ENCODE measurements at regions not wholly inside any gene's neighbourhood (a gene's known extent, or its start where the extent isn't known, plus 50 kb on each side); places are given as distances from the start of the nearest gene placed in this dataset.

DNA sequence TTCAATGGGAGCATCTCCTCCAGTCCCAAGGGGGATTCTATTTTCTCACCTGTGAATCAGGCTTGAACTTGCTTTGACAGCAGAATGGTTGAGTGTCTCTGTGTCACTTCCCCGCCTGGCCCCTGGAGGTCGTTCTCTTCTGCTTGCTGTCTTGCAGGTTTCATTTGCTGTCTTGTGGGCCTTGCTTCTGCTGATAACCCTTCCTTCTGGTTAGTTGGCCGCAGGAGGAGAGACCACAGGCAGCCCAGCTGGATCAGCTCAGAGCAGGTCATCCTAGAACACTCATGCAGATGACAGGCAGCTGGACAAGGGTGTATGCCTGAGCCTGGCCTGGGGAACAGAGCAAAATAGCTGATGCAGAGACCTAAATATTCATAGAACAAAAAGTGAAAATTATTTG is 344.2 kb upstream of the ADARB2 start:
- DNase-seq (ENCODE audit: low read depth): no peak
- TF ChIP-seq, protein P1, sequence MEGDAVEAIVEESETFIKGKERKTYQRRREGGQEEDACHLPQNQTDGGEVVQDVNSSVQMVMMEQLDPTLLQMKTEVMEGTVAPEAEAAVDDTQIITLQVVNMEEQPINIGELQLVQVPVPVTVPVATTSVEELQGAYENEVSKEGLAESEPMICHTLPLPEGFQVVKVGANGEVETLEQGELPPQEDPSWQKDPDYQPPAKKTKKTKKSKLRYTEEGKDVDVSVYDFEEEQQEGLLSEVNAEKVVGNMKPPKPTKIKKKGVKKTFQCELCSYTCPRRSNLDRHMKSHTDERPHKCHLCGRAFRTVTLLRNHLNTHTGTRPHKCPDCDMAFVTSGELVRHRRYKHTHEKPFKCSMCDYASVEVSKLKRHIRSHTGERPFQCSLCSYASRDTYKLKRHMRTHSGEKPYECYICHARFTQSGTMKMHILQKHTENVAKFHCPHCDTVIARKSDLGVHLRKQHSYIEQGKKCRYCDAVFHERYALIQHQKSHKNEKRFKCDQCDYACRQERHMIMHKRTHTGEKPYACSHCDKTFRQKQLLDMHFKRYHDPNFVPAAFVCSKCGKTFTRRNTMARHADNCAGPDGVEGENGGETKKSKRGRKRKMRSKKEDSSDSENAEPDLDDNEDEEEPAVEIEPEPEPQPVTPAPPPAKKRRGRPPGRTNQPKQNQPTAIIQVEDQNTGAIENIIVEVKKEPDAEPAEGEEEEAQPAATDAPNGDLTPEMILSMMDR (conservative IDR thresholded peaks at IDR 0.05; ENCODE audit: low read length): no peak

DNA sequence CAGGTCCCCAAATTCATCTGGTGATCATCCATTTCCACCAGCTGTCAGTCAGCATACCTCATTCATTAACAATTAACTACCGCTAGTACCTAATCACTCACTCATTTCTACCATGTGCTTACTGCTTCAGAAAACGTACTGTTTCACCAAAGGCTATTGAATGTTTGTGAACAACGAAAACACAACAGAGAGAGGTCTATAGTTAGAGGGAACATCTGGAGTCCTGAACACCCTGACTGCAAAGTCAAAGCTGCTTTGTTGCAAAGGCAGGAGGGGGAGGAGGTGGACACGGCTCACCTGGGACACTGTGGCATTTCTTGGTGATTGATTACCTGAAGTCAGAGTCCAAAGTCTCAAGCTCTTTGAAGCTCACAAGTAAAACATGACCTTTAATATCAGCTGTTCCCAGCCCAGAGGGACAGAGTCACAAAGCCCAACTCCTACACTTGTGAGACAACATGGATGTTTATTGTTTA is 342.3 kb upstream of the ADARB2 start:
- no peak for DNase-seq (ENCODE audit: low read depth)
- H3K4me3 ChIP-seq (ENCODE audit: low read length): no peak overlapping the region
- TF ChIP-seq, protein P1 (conservative IDR thresholded peaks at IDR 0.05; ENCODE audit: low read length): no peak

More for the DNA sequence above, 344.2 kb upstream of the ADARB2 start:
- no peak overlapping the region for H3K4me3 ChIP-seq (ENCODE audit: low read length)

DNA sequence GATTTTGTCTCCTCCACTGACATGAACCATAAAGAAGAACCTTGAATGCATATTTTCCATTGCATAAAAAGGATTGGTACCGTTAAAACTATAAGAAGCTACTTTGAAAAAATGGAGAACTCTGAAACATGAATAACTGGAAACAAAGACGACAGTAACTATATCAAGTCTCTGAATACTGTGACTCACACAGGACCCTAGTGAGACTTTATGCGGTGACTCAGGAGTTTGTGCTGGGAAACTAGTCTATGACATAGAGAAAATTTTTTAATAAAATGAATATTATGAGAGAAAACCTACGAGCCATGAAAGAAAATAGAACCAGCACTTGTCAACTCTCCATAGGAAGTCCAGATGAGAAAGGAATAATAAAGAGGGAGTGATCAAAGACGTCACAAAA is 339.9 kb upstream of the ADARB2 start:
- TF ChIP-seq, protein P1 (conservative IDR thresholded peaks at IDR 0.05; ENCODE audit: low read length): no peak
- H3K4me3 ChIP-seq (ENCODE audit: low read length): no peak overlapping the region
- no peak for DNase-seq (ENCODE audit: low read depth)

DNA sequence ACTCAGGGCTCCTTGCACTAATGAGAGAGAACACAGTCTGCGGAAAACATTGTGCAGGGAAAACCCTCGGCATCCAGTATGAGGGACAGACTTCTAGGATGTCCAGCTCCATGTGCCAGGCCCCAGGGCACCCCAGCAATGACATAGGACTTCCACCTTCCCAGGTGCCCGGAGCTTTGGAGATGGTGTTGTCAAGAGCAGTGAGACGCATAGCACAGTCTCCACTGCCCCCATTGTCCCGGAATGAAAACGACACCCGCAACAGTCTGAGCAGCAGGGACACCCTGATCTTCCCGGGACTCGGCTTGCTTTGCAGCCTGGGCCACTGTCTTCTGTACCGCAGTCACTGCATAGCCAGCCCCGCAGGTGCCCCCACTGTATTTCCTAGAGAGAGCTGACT is 339.2 kb upstream of the ADARB2 start:
- DNase-seq (ENCODE audit: low read depth): no peak
- TF ChIP-seq, protein P1 (conservative IDR thresholded peaks at IDR 0.05; ENCODE audit: low read length): no peak
- H3K4me3 ChIP-seq (ENCODE audit: low read length): no peak overlapping the region

DNA sequence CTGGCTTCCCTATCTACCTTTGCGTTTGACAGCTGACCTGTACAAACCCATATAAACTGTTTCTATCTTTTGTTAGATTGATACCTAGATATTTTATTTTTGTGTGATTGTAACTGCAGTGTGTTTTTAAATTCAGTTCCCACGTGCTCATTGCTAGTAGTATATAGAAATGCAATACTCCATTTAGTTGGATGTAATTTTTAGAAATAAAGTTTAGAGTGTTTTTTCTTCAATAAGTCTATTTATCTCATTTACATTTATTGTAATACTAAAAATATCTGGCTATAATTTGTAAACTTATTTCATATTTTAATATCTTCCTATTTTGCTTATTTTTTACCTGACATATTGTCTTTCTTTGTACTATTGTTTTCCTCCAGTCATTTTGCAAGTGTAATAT is 329.7 kb upstream of the ADARB2 start:
- no peak overlapping the region for H3K4me3 ChIP-seq (ENCODE audit: low read length)
- DNase-seq (ENCODE audit: low read depth): no peak
- TF ChIP-seq, protein P1 (conservative IDR thresholded peaks at IDR 0.05; ENCODE audit: low read length): no peak

DNA sequence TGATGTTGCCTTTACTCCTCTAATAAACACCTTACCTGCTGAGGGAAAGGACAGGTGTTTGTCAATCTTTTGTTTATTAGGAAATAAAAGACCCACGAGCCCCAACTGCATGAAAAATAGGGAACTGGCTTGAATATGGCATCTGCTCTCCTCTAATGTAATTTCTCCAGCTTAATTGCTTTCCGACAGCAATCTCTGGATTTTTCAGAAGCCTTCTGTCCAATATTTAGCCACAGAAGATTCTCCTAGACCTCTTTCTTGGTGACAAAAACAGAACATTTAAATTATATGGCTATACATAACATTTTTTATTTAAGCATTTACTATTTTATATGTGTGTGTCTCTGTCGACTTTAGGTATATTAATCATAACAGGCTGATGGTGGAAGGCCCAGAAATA is 317.4 kb upstream of the ADARB2 start:
- TF ChIP-seq, protein P1 (conservative IDR thresholded peaks at IDR 0.05; ENCODE audit: low read length): no peak
- no peak overlapping the region for H3K4me3 ChIP-seq (ENCODE audit: low read length)
- DNase-seq (ENCODE audit: low read depth): no peak

DNA sequence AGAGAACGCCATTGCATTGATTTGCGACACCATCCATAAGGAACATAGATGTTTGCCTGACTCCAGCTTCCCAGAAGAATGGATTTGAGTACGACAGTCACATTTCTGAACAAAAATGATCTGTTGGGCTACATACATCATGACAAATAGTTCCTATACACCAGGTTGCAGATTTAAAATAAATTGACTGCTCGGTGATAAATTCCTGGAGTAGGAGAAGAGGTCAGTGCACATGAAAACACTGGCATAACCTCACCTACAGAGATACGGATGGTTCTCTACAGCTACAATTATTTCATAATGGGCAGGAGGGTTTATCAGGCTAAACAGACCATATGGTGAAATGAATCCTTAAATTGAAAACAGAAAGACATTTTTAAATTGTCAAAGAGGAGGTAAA is 316.5 kb upstream of the ADARB2 start:
- TF ChIP-seq, protein P1 (conservative IDR thresholded peaks at IDR 0.05; ENCODE audit: low read length): no peak
- no peak for DNase-seq (ENCODE audit: low read depth)
- no peak overlapping the region for H3K4me3 ChIP-seq (ENCODE audit: low read length)

Measured in AG10803 (cell line).